GM23338 (cell line): ENCODE measurements at regions not wholly inside any gene's neighbourhood (a gene's known extent, or its start where the extent isn't known, plus 50 kb on each side); places are given as distances from the start of the nearest gene placed in this dataset.

Experiments used
- POLR2AphosphoS5 ChIP-seq: IDR thresholded peaks from 2 replicates; pipeline ENCODE4 v1.6.1; 2016; ENCODE audit warnings: antibody characterized with exemption, low read depth
- ZNF114 ChIP-seq: fragments of 250-450 bp; sonication (Bioruptor Pico); IDR thresholded peaks from 2 replicates; pipeline ENCODE4 v1.5.0; 2020; ENCODE audit warnings: mild to moderate bottlenecking, moderate library complexity
- TF ChIP-seq, protein P1 (sequence below), 2 experiments: fragments of 200-600 bp in 1 of 2; sonication (generic) in 1 of 2; conservative IDR thresholded peaks; 2 replicates each; pipeline versions ENCODE4 v1.5.1 to v1.6.1; 2016 to 2017; ENCODE audit warnings: antibody characterized with exemption in 2 of 2, low read depth in 2 of 2, mild to moderate bottlenecking in 2 of 2, moderate library complexity in 1 of 2

DNA sequence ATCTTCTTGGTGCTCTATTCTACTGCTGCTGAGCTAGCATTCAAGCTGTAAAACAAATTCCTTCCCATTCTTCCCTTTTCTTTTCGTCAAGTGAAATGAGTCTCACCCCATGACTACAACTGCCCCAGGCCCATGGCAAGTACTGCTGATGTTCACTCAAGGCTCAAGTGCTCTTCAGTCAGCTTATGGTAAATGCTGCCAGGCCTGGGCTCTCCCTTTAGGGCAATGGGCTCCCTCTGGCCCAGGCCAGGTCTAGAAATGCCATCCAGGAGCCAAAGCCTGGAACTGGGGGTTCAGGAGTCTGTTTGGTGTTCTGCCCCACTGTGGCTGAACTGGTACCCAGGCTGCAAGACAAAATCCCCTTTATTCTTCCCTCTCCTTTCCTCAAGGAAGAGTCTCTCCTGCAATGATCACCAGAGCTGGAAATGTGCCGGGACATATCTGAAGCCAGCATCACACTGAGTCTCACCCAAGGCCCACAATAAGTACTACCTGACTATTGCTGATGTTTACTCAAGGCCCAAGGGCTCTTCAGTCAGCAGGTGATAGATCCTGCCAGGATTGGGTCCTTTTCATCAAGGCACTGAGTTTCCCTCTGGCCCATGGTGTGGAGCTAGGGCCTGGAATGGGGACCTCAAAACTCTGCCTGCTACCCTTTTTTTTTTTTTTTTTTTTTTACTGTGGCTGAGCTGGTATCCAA lies 205.0 kb upstream of the STAC start:
- TF ChIP-seq ZNF114 (CRISPR knock-in tag) (no peak), POLR2AphosphoS5 (no peak)
- TF ChIP-seq, protein P1, sequence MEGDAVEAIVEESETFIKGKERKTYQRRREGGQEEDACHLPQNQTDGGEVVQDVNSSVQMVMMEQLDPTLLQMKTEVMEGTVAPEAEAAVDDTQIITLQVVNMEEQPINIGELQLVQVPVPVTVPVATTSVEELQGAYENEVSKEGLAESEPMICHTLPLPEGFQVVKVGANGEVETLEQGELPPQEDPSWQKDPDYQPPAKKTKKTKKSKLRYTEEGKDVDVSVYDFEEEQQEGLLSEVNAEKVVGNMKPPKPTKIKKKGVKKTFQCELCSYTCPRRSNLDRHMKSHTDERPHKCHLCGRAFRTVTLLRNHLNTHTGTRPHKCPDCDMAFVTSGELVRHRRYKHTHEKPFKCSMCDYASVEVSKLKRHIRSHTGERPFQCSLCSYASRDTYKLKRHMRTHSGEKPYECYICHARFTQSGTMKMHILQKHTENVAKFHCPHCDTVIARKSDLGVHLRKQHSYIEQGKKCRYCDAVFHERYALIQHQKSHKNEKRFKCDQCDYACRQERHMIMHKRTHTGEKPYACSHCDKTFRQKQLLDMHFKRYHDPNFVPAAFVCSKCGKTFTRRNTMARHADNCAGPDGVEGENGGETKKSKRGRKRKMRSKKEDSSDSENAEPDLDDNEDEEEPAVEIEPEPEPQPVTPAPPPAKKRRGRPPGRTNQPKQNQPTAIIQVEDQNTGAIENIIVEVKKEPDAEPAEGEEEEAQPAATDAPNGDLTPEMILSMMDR (conservative IDR thresholded peaks at IDR 0.05; ENCODE audit: low read depth in 2 of 2), result no peak
